CD14-positive monocyte (primary cell): ENCODE measurements at regions not wholly inside any gene's neighbourhood (a gene's known extent, or its start where the extent isn't known, plus 50 kb on each side); places are given as distances from the start of the nearest gene placed in this dataset.

Experiments used
- DNase-seq, 3 donors: peaks; one replicate each; pipeline ENCODE4 v3.0.0-alpha.2; 2011 to 2022
- H2AFZ ChIP-seq: 2 replicates; pipeline ENCODE4 v1.6.0; 2012; ENCODE audit warnings: mild to moderate bottlenecking, low read depth, low read length, inconsistent platforms; ENCODE audit not compliant: insufficient read depth, poor library complexity, severe bottlenecking
- H3K27ac ChIP-seq, 2 donors: 1 replicate in 1 of 2; 2 replicates in 1 of 2; pipeline ENCODE4 v1.5.1; 2012 to 2013; ENCODE audit warnings: low read length in 2 of 2, control low read depth in 1 of 2, inconsistent platforms in 1 of 2, low read depth in 1 of 2, mild to moderate bottlenecking in 1 of 2
- H3K27me3 ChIP-seq, 2 donors: one replicate each; pipeline versions ENCODE4 v1.6.0 to v1.6.1; 2011 to 2013; ENCODE audit warnings: low read length in 2 of 2; ENCODE audit not compliant: control insufficient read depth in 2 of 2, insufficient read depth in 2 of 2
- H3K36me3 ChIP-seq, 2 donors: replicated peaks in 1 of 2; 1 replicate in 1 of 2; 2 replicates in 1 of 2; pipeline versions ENCODE4 v1.5.1 to v1.6.1; 2012 to 2013; ENCODE audit warnings: low read length in 2 of 2, control low read depth in 1 of 2, inconsistent platforms in 1 of 2, mild to moderate bottlenecking in 1 of 2; ENCODE audit not compliant: insufficient read depth in 2 of 2, control insufficient read depth in 1 of 2
- H3K4me1 ChIP-seq, 2 donors: 1 replicate in 1 of 2; 2 replicates in 1 of 2; pipeline versions ENCODE4 v1.5.1 to v1.6.1; 2012 to 2013; ENCODE audit warnings: low read length in 2 of 2, control low read depth in 1 of 2, inconsistent platforms in 1 of 2, mild to moderate bottlenecking in 1 of 2, moderate library complexity in 1 of 2; ENCODE audit not compliant: insufficient read depth in 2 of 2, control insufficient read depth in 1 of 2
- H3K4me2 ChIP-seq: replicated peaks from 2 replicates; pipeline ENCODE3; 2012; ENCODE audit warnings: low read length, moderate library complexity, mild to moderate bottlenecking; ENCODE audit not compliant: poor library complexity, severe bottlenecking; ENCODE audit errors: extremely low read depth
- H3K4me3 ChIP-seq, 3 experiments: fragments of 200-600 bp in 1 of 3; sonication (generic) in 1 of 3; replicated peaks in 1 of 3; 1 replicate in 2 of 3; 2 replicates in 1 of 3; pipeline ENCODE4 v1.5.1; 2011 to 2013; ENCODE audit warnings: low read length in 3 of 3, mild to moderate bottlenecking in 3 of 3, control low read depth in 2 of 3, low read depth in 2 of 3, inconsistent platforms in 1 of 3, moderate library complexity in 1 of 3
- H3K79me2 ChIP-seq: 2 replicates; pipeline ENCODE4 v1.6.0; 2012; ENCODE audit warnings: mild to moderate bottlenecking, control low read depth, inconsistent platforms, low read length, moderate library complexity; ENCODE audit not compliant: insufficient read depth
- H3K9ac ChIP-seq: 2 replicates; pipeline ENCODE4 v1.6.0; 2017; ENCODE audit warnings: low read length, mild to moderate bottlenecking; ENCODE audit not compliant: insufficient read depth, poor library complexity, severe bottlenecking
- H3K9me3 ChIP-seq, 2 donors: replicated peaks in 1 of 2; 1 replicate in 1 of 2; 2 replicates in 1 of 2; pipeline versions ENCODE4 v1.5.1 to v1.6.1; 2012 to 2013; ENCODE audit warnings: low read length in 2 of 2, control low read depth in 1 of 2; ENCODE audit not compliant: control insufficient read depth in 1 of 2, insufficient read depth in 1 of 2
- H4K20me1 ChIP-seq: 2 replicates; pipeline ENCODE4 v1.6.0; 2012; ENCODE audit warnings: mild to moderate bottlenecking, low read length, control low read depth, moderate library complexity; ENCODE audit not compliant: insufficient read depth
- H3K27ac Mint-ChIP-seq, 7 donors: one replicate each; pipeline ENCODE4 v1.8.0; 2020; ENCODE audit warnings: mild to moderate bottlenecking in 7 of 7, mixed read lengths in 7 of 7, moderate library complexity in 6 of 7, inconsistent platforms in 2 of 7
- H3K27me3 Mint-ChIP-seq, 3 donors: one replicate each; pipeline ENCODE4 v1.8.0; 2021 to 2022; ENCODE audit warnings: low read depth in 3 of 3, mild to moderate bottlenecking in 3 of 3, mixed read lengths in 3 of 3, moderate library complexity in 3 of 3, inconsistent platforms in 1 of 3
- H3K36me3 Mint-ChIP-seq, 2 donors: one replicate each; pipeline ENCODE4 v1.8.0; 2020; ENCODE audit warnings: mixed read lengths in 2 of 2, inconsistent platforms in 1 of 2, mild to moderate bottlenecking in 1 of 2
- H3K4me1 Mint-ChIP-seq: one replicate; pipeline ENCODE4 v1.8.0; 2020; ENCODE audit warnings: mild to moderate bottlenecking, mixed read lengths
- H3K4me3 Mint-ChIP-seq, 2 donors: one replicate each; pipeline ENCODE4 v1.8.0; 2020; ENCODE audit warnings: mild to moderate bottlenecking in 2 of 2, mixed read lengths in 2 of 2, moderate library complexity in 1 of 2
- H3K9me3 Mint-ChIP-seq, 7 donors: one replicate each; pipeline ENCODE4 v1.8.0; 2020 to 2022; ENCODE audit warnings: mixed read lengths in 7 of 7, mild to moderate bottlenecking in 6 of 7, moderate library complexity in 6 of 7, inconsistent platforms in 2 of 7
- WGBS: methylation state at CpG from one replicate; pipeline ENCODE4 v1.1.5; 2013; ENCODE audit warnings: missing lambda C conversion rate; ENCODE audit not compliant: insufficient coverage; 5-methylcytosine and 5-hydroxymethylcytosine counted together
- intact Hi-C, 2 donors: fragments of 100-400 bp; cut with micrococcal nuclease; formaldehyde crosslinking; loops; one replicate each; pipeline versions ENCODE4 v1.15.0 to v1.15.1; 2023
- TF ChIP-seq, protein P1 (sequence below): fragments of 200-600 bp; IDR thresholded peaks from one replicate; pipeline ENCODE4 v1.8.0; 2022; ENCODE audit warnings: antibody characterized with exemption, mild to moderate bottlenecking

DNA sequence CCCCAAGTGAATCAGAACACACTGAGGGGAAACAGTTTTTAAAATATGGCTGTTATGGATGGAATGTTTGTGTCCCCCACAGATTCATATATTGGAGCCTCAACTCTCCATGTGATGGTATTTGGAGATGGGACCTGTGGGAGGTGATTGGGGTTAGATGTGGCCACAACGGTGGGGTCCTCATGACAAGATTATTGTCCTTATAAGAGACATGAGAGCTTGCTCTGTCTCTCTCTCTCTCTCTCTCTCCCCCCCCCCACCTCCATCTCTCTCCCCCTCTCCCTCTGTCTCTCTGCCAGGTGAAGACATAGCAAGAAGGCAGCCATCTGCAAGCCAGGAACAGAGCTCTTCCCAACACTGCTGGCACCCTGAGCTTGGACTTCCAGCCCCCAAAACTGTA, 315.8 kb upstream of the MGMT start:
- Histone ChIP-seq H3K79me2 (no peaks in the 10 kb centered on the region), H3K27ac (no peak overlapping the region), H3K4me2 (no peak overlapping the region), H3K9me3 (peaks cover 0 to 9% of the 10 kb centered on the region in 2 donors), H3K9ac (no peak overlapping the region), H3K27me3 (no peaks in the 10 kb centered on the region), H3K4me1 (no peaks in the 10 kb centered on the region), H4K20me1 (no peaks in the 10 kb centered on the region), H3K4me3 (no peak overlapping the region), H2AFZ (no peak overlapping the region), H3K36me3 (no peaks in the 10 kb centered on the region)
- no peaks in the 10 kb centered on the region for H3K36me3 Mint-ChIP-seq
- H3K4me1 Mint-ChIP-seq = no peaks in the 10 kb centered on the region
- no peak overlapping the region for H3K27ac Mint-ChIP-seq
- TF ChIP-seq, protein P1, sequence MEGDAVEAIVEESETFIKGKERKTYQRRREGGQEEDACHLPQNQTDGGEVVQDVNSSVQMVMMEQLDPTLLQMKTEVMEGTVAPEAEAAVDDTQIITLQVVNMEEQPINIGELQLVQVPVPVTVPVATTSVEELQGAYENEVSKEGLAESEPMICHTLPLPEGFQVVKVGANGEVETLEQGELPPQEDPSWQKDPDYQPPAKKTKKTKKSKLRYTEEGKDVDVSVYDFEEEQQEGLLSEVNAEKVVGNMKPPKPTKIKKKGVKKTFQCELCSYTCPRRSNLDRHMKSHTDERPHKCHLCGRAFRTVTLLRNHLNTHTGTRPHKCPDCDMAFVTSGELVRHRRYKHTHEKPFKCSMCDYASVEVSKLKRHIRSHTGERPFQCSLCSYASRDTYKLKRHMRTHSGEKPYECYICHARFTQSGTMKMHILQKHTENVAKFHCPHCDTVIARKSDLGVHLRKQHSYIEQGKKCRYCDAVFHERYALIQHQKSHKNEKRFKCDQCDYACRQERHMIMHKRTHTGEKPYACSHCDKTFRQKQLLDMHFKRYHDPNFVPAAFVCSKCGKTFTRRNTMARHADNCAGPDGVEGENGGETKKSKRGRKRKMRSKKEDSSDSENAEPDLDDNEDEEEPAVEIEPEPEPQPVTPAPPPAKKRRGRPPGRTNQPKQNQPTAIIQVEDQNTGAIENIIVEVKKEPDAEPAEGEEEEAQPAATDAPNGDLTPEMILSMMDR = no peak
- peaks cover 0 to 4% (median 0%) of the 10 kb centered on the region in 3 donors for H3K27me3 Mint-ChIP-seq
- DNase-seq = no peak
- intact Hi-C loops = no loop called here
- no CpG with 5 or more reads among the region's 1 CpG for WGBS
- peaks cover 0 to 14% (median 9%) of the 10 kb centered on the region in 7 donors for H3K9me3 Mint-ChIP-seq
- no peak overlapping the region for H3K4me3 Mint-ChIP-seq

DNA sequence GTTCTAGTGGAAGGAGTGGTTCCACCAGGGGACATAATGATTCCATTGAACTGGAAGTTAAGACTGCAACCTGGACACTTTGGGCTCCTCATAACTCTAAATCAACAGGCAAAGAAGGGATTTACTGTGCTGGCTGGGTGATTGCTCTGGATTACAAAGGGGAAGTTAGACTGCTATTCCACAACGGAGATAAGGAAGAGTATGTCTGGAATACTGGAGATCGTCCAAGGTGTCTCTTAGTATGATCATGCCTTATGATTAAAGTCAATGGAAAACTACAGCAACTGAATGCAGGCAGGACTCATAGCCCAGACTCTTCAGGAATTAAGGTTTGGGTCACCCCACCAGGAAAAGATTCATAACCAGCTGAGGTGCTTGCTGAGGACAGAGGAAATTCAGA, 310.6 kb upstream of the MGMT start:
- TF ChIP-seq, protein P1 = no peak
- 95% methylated on average over 2 of the region's 2 CpGs for WGBS
- DNase-seq = no peak
- Histone ChIP-seq H3K9me3 (peaks cover 0 to 5% of the 10 kb centered on the region in 2 donors), H3K36me3 (no peaks in the 10 kb centered on the region), H3K4me2 (no peak overlapping the region), H3K27me3 (no peaks in the 10 kb centered on the region), H3K79me2 (no peaks in the 10 kb centered on the region), H3K27ac (no peak overlapping the region), H3K4me1 (no peaks in the 10 kb centered on the region), H2AFZ (no peak overlapping the region), H3K9ac (no peak overlapping the region), H4K20me1 (no peaks in the 10 kb centered on the region), H3K4me3 (no peak overlapping the region)
- peaks cover 2 to 14% (median 5%) of the 10 kb centered on the region in 7 donors for H3K9me3 Mint-ChIP-seq
- H3K27ac Mint-ChIP-seq = no peak overlapping the region
- H3K27me3 Mint-ChIP-seq = peaks cover 0 to 2% (median 0%) of the 10 kb centered on the region in 3 donors
- intact Hi-C loops = no loop called here
- no peak overlapping the region for H3K4me3 Mint-ChIP-seq
- H3K36me3 Mint-ChIP-seq = no peaks in the 10 kb centered on the region
- no peaks in the 10 kb centered on the region for H3K4me1 Mint-ChIP-seq
